HL-60/S4 treated with retinoic acid at 250 ng/mL for 4 days and 3 days (cell line): ENCODE measurements at regions not wholly inside any gene's neighbourhood (a gene's known extent, or its start where the extent isn't known, plus 50 kb on each side); places are given as distances from the start of the nearest gene placed in this dataset.
"Not testable (repeated sequence)": the region's sequence is repeated elsewhere in the genome, so short reads cannot be mapped to it uniquely, and the experiment has no call there.

Experiments
- in situ Hi-C: fragments of 300-500 bp; cut with MboI; formaldehyde crosslinking; loops from 2 replicates; pipeline ENCODE4 v1.7.0; 2022; ENCODE audit warnings: low sequenced_read_pairs

DNA sequence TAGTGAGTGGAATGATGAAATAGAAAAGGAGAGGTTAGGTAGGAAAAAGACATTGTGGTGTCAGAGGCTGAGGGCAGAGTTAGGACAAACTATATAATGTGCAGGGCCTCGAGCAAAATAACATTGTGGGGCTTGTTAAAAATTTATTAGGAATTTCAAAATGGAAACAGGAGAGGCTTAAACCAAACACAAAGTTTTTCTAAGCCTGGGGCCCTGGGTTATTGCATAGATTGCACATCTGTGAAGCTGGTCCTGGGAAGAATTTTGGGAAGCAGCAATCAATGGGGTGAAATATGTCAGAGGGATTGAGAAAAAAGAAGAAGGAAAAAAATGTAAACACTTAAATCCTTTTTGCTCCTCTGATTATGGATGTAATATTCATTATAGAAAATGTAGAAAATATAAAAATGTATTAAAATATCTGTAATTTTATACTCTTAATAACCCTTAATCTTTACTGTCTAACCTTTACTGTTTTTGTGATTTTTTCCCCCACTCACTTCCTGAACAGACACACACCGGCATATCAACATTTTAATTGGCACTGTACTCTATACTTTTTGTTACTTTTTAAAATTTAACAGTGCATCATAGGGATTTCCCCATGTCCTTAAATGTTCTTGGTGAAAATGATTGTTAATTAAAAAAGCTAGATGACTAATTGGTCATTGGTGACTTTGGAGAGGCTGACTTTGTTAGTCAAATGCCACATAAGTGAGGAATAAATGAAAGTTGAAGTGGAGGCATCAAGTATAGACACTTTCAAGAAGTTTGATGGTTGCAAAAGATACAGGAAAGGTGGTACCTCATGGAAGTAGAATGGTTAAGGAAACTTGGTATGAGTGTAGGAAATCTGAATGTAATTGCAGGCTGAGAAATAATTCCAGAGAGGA is 183.4 kb downstream of the NFKBIZ start:
- in situ Hi-C loops: no loop called here

DNA sequence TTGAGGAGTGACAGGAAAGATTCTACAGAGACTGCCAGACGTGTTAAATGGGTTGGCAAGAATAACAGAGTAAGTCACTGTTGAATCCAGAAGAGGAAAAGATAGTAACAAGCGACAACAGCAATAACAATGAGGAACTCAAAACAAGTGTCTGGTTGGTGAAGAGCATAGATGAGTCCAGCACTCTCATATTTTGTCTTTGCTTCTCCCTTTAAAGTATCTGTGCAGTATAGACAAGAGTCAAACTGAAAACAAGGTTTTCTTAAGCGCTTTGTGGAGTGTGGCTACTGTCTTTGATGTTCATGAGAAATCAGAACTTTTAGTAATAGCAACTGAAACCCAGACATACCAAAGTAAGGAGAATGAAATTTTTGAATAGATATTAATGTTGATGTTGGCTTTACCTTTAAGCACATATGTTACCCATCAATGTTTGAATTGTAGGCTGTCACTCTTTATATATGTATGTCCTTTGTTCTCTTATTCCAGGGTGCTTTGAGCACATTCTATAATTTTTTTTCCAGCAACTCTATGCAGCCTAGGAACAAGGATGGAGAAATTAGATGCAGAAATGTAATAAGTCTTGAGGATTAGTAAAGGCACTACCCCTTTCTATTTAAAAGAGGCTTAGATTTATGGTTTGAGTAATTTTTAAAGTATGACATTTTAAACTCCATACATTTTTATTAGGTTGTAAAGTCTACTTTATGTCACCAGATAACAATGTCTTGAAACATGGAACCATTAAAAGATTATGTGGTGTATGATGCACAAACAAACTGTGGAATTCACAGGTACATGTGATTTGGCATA is 185.5 kb downstream of the NFKBIZ start:
- in situ Hi-C loops: no loop called here

GRCh38 chr3:102036017-102036416 is 186.7 kb downstream of the NFKBIZ start:
- in situ Hi-C loops: no loop called here

DNA sequence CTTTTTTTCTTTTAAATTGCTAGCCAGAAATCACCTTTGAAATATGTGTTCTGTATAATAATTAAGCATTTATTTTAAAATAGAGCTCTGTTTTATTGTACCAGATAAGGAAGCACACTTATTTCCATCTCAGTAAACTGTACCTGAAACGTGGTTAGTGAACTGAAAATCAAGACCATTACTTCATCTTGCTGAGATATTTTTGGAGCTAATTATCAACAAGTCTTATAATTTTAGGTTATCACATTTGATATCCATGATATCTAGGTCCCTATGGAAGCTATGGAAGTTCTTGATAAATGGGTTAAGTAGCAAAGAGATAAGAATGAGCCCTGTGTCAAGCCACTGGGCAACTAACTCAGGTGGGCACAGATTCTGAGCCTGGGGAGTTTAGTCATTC is 187.2 kb downstream of the NFKBIZ start:
- in situ Hi-C loops: no loop called here

DNA sequence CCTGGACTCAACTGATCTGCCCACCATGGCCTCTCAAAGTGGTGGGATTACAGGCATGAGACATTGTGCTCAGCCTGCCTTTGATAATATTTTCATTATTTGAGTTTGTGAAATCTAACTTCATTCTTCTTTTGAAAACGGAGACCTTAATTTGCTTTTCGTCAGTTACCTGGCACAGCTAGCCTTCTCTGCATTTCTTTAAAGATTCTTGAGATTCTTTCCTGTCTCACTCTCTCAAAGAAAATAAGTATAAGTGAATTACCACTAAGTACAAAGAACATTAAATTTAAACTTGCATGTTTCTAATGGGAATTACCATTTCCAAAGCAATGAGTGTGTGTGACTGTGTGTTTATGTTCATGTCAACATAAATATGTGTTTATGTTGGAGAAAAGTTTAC is 187.9 kb downstream of the NFKBIZ start:
- in situ Hi-C loops: no loop called here

- in situ Hi-C loops: no loop called here
Measured at GRCh38 chr3:102037791-102038190, 188.5 kb downstream of the NFKBIZ start.

DNA sequence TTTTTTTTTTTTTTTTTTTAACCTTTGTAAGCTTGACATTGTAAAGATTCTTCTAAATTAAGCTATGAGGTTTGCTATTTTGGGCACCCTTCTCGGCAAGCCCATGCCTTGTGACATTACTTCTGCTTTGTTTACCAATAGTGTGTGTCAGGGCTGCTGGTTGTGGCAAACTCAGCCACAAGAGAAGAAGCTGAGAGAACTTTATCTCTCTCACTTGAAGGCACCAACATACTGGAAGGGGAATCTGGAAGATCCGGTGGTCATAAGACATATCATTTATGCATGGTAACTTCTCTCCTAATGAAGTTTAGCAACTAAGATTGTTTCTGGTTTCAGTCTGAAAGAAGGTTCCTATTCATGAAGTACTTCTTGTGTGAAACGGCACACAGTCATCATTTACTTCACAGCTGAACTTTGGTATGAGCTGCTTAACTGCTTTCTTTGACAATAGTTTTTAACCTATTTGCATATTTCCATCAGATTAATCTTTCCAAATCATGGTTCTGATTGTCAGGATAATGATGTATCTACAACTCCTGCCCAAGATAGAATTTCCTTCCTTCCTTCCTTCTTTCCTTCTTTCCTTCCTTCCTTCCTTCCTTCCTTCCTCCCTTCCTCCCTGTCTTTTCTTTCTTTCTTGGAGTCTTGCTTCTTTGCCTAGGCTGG is 189.3 kb downstream of the NFKBIZ start:
- in situ Hi-C loops: no loop called here

GRCh38 chr3:102040144-102040543 is 190.8 kb downstream of the NFKBIZ start:
- in situ Hi-C loops: not testable (repeated sequence)

- in situ Hi-C loops: no loop called here
Measured at GRCh38 chr3:102053375-102053989, 204.2 kb downstream of the NFKBIZ start.

GRCh38 chr3:102054543-102055080 is 205.3 kb downstream of the NFKBIZ start:
- in situ Hi-C loops: no loop called here

DNA sequence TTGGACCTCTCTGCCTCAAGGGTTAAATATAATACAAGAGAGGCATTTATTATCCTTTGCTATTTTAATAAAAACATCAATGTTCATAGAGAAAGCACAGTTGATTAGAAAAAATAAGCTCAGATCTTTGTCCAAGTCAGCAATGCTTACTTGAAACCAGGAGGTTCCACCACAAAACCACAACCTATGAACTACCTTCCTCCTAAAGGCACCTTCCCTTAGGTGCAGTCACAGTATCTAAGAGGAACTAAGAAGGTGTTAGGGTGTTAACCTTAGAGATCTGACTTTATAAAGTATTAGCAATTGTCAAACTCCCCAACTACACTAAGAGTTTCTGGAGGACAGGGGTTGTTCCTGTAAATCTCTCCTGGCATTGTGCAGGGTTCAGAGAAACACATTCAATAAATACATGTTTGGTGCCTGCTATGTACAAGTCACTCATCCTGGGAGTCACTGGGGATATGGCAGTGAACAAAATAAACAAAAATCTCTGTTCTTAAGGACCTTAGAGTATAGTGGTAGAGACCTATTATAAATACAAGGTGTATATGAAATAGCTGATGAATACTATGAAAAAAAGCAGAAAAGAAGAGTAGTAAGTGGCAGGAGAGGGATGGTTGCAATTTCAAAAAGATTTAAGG is 208.6 kb downstream of the NFKBIZ start:
- in situ Hi-C loops: no loop called here

DNA sequence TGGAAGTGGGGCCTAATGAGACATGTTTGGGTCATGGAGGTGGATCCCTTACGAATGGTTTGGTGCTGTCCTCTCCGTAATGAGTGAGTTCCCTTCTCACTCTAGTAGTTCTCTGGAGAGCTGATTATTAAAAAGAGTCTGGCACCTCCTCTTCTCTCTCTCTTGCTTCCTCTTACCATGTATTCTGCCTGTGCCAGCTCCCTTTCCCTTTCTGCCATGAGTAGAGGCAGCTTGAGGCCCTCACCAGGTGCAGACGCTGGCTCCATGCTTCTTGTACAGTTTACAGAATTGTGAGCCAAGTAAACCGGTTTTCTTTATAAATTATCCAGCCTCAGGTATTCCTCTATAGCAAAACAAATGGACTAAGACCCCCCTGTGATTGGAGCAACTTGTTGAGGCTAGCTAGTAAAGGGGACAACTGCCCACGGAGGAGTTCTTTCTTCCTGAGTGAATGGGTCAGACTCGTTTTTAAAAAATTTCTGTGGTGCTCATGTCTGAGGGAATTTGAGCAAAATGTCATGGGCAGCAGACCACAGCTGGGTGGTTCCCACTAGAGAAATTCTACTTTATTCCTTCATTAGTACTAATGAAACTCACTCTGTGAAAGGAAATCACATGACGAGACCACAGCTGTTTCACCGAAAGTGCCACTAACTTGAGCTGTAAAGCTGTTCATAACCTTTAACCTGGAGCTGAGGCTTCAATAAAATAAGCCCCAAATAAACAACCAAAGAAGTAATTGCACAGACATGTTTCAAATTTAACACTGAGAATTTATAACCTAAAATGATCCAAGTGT is 210.0 kb downstream of the NFKBIZ start:
- in situ Hi-C loops: no loop called here

DNA sequence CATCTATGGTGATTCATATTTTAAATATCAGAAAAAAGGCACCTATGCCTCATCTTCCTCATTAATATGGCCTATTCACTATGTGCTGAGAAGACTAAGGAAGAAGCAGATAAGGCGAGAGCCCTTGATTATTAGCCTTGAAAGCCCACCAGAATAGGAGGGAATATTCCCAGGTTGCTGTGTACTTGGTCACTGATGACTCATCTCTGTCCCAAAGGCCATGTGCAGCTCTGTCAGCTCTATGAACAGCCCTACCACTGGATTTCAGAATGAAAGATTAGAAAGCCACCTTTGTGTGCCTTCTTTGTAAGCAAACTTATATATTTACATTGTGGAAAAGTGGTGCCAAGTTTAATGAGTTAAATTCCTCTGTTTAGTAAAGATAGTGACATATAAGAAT is 211.5 kb downstream of the NFKBIZ start:
- in situ Hi-C loops: no loop called here

GRCh38 chr3:102063572-102063971 is 214.3 kb downstream of the NFKBIZ start:
- in situ Hi-C loops: no loop called here

GRCh38 chr3:102066470-102066869 is 217.2 kb downstream of the NFKBIZ start:
- in situ Hi-C loops: no loop called here

- in situ Hi-C loops: no loop called here
Measured at GRCh38 chr3:102068327-102068726, 219.0 kb downstream of the NFKBIZ start.

- in situ Hi-C loops: no loop called here
Measured at GRCh38 chr3:102068736-102069135, 219.4 kb downstream of the NFKBIZ start.

- in situ Hi-C loops: no loop called here
Measured at GRCh38 chr3:102069211-102069662, 219.9 kb downstream of the NFKBIZ start.

GRCh38 chr3:102074946-102075345 is 225.6 kb downstream of the NFKBIZ start:
- in situ Hi-C loops: no loop called here
